Stomach (tissue), 4 donors: ENCODE measurements at regions not wholly inside any gene's neighbourhood (a gene's known extent, or its start where the extent isn't known, plus 50 kb on each side); places are given as distances from the start of the nearest gene placed in this dataset.

Experiments
- EP300 ChIP-seq: sonication (generic); formaldehyde crosslinking; IDR thresholded peaks from one replicate; pipeline ENCODE4 v1.6.1; 2017; ENCODE audit warnings: antibody characterized with exemption
- TF ChIP-seq, protein P1 (sequence below), 7 experiments: fragments of 450-650 bp in 4 of 7; fragments of 200-600 bp in 3 of 7; sonication (generic) in 3 of 7; IDR thresholded peaks; one replicate each; pipeline ENCODE4 v1.5.1; 2016 to 2019; ENCODE audit warnings: antibody characterized with exemption in 7 of 7, control low read depth in 2 of 7, mild to moderate bottlenecking in 1 of 7

DNA sequence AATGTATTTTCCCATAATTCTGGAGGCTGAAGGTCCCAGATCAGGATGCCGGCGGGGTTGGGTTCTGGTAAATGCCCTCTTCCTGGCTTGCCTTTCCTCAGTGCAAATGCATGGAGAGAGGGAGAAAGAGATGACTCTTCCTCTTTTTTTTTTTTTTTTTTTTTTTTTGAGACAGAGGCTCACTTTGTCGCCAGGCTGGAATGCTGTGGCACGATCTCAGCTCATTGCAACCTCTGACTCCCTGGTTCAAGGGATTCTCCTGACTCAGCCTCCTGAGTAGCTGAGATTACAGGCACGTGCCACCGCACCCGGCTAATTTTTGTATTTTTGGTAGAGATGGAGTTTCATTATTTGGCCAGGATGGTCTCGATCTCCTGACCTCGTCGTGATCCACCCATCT is 300.0 kb upstream of the TAS2R1 start:
- TF ChIP-seq, protein P1, sequence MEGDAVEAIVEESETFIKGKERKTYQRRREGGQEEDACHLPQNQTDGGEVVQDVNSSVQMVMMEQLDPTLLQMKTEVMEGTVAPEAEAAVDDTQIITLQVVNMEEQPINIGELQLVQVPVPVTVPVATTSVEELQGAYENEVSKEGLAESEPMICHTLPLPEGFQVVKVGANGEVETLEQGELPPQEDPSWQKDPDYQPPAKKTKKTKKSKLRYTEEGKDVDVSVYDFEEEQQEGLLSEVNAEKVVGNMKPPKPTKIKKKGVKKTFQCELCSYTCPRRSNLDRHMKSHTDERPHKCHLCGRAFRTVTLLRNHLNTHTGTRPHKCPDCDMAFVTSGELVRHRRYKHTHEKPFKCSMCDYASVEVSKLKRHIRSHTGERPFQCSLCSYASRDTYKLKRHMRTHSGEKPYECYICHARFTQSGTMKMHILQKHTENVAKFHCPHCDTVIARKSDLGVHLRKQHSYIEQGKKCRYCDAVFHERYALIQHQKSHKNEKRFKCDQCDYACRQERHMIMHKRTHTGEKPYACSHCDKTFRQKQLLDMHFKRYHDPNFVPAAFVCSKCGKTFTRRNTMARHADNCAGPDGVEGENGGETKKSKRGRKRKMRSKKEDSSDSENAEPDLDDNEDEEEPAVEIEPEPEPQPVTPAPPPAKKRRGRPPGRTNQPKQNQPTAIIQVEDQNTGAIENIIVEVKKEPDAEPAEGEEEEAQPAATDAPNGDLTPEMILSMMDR (IDR thresholded peaks at IDR 0.05): no peak
- no peak for TF ChIP-seq EP300
